ENCODE measurements at regions not wholly inside any gene's neighbourhood (a gene's known extent, or its start where the extent isn't known, plus 50 kb on each side); places are given as distances from the start of the nearest gene placed in this dataset.
A peak's percentile ranks its signal among the peaks of the same experiment; 100 is the strongest.

- Mint-ChIP-seq H3K27me3 (peaks cover 5% of the 10 kb centered on the region), H3K4me1 (ENCODE audit: low read depth) (no peaks in the 10 kb centered on the region), H3K9me3 (no peaks in the 10 kb centered on the region), H3K4me3 (no peak overlapping the region), H3K36me3 (no peaks in the 10 kb centered on the region), H3K27ac (no peak overlapping the region)
- CTCF ChIA-PET, result no interaction called here
- DNase-seq, result no peak
- POLR2A ChIA-PET, result no interaction called here
- intact Hi-C loops (cut with micrococcal nuclease), result loop anchor here (10.0 kb wide), 1 partner anchor 297 kb away; no protein-coding TSS in a partner anchor
Observed at GRCh38 chr5:122707796-122708195, 67.1 kb upstream of the SNX2 start.

- POLR2A ChIA-PET, result no interaction called here
Observed at GRCh38 chr5:122713041-122713440, 61.8 kb upstream of the SNX2 start.

DNA sequence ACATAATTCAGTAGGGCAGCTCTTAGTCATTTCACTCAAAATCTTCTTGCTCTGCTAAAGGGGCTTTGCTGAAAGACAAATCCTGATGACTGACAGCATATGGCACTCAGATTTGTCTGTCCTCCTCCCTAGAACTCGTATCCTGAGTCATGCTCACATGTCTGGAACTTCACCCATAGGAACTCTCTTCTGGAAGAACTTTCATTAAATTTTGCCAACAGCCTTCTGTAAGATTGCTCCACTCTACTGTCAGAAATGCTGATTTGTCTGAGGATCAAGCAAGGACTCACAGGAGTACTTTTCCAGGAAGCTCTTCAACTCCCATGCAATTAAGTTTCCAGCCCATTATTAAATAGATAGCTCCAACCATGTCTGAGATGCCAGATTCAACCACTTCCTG lies 59.8 kb upstream of the SNX2 start:
- no peaks in the 10 kb centered on the region for H3K4me1 Mint-ChIP-seq (ENCODE audit: low read depth)

More at GRCh38 chr5:122713041-122713440, 61.8 kb upstream of the SNX2 start:
- intact Hi-C loops (cut with micrococcal nuclease), result no loop called here
- H3K4me1 Mint-ChIP-seq (ENCODE audit: low read depth), result no peaks in the 10 kb centered on the region
- CTCF ChIA-PET, result no interaction called here
- peaks cover 9% of the 10 kb centered on the region for H3K27me3 Mint-ChIP-seq
- DNase-seq, result no peak
- no peak overlapping the region for H3K27ac Mint-ChIP-seq
- H3K36me3 Mint-ChIP-seq, result no peaks in the 10 kb centered on the region
- no peak overlapping the region for H3K4me3 Mint-ChIP-seq
- no peaks in the 10 kb centered on the region for H3K9me3 Mint-ChIP-seq

GRCh38 chr5:122718611-122719010 lies 56.3 kb upstream of the SNX2 start:
- no peaks in the 10 kb centered on the region for H3K9me3 Mint-ChIP-seq
- ChIA-PET CTCF (no interaction called here), POLR2A (no interaction called here)
- intact Hi-C loops (cut with micrococcal nuclease), result no loop called here
- DNase-seq, result no peak
- H3K27me3 Mint-ChIP-seq, result peaks cover 34% of the 10 kb centered on the region
- H3K4me1 Mint-ChIP-seq (ENCODE audit: low read depth), result peaks cover 3% of the 10 kb centered on the region
- H3K27ac Mint-ChIP-seq, result no peak overlapping the region
- no peaks in the 10 kb centered on the region for H3K36me3 Mint-ChIP-seq
- no peak overlapping the region for H3K4me3 Mint-ChIP-seq

More for the DNA sequence above, 59.8 kb upstream of the SNX2 start:
- DNase-seq, result no peak
- Mint-ChIP-seq H3K27me3 (peaks cover 13% of the 10 kb centered on the region), H3K4me3 (no peak overlapping the region), H3K9me3 (no peaks in the 10 kb centered on the region), H3K27ac (no peak overlapping the region), H3K36me3 (no peaks in the 10 kb centered on the region)
- intact Hi-C loops (cut with micrococcal nuclease), result no loop called here
- POLR2A ChIA-PET, result no interaction called here
- CTCF ChIA-PET, result no interaction called here

DNA sequence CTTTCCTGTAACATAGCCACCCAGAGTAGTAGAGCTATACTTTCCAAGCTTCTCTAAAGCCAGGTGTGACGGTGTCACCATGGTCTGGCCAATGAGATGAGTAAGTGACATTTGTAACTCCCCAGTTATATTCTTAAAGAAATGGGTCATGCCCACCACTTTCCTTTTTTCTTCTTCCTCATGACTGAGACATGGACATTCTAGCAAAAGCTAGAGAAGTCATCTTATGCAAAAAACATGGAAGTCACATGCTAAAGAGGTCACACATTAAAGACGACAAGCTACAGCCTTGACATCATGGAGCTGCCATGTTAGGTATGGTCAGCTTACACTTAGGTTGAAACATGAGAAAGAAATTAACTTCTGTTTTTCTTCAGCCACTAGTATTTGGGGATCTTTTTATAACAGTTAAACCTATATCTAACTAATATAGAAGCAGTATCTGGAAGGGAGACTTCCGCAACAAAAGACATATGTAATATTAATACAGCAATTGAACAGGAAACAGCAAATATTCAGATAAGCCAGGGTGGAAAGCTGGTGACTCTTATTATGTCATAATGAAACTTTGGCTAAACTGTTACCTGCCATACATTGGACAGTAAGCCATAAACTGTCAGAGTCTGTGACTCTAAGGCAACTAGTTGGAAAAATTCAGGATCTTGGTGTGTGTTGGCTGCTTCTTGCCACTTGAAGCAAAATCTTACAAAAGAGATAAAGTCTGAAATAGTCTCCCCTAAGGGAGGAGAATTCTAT lies 54.7 kb upstream of the SNX2 start:
- no peak overlapping the region for H3K27ac Mint-ChIP-seq
- ChIA-PET POLR2A (interaction anchor here (1.0 kb wide), 1 partner anchor 11 kb away, joined by 4 read pairs; no protein-coding TSS in a partner anchor), CTCF (interaction anchor here (1.2 kb wide), 1 partner anchor 16 kb away, joined by 5 read pairs; no protein-coding TSS in a partner anchor)
- H3K4me1 Mint-ChIP-seq (ENCODE audit: low read depth), result peaks cover 6% of the 10 kb centered on the region
- no peaks in the 10 kb centered on the region for H3K36me3 Mint-ChIP-seq
- no peak for DNase-seq
- no peaks in the 10 kb centered on the region for H3K9me3 Mint-ChIP-seq
- intact Hi-C loops (cut with micrococcal nuclease), result no loop called here
- H3K4me3 Mint-ChIP-seq, result no peak overlapping the region
- H3K27me3 Mint-ChIP-seq, result peaks cover 32% of the 10 kb centered on the region

GRCh38 chr5:122721127-122721526 lies 53.8 kb upstream of the SNX2 start:
- peaks cover 31% of the 10 kb centered on the region for H3K27me3 Mint-ChIP-seq
- no peaks in the 10 kb centered on the region for H3K36me3 Mint-ChIP-seq
- no peak overlapping the region for H3K27ac Mint-ChIP-seq
- POLR2A ChIA-PET, result no interaction called here
- no peaks in the 10 kb centered on the region for H3K9me3 Mint-ChIP-seq
- peaks cover 6% of the 10 kb centered on the region for H3K4me1 Mint-ChIP-seq (ENCODE audit: low read depth)
- CTCF ChIA-PET, result no interaction called here
- no peak overlapping the region for H3K4me3 Mint-ChIP-seq
- intact Hi-C loops (cut with micrococcal nuclease), result no loop called here
- DNase-seq, result no peak

DNA sequence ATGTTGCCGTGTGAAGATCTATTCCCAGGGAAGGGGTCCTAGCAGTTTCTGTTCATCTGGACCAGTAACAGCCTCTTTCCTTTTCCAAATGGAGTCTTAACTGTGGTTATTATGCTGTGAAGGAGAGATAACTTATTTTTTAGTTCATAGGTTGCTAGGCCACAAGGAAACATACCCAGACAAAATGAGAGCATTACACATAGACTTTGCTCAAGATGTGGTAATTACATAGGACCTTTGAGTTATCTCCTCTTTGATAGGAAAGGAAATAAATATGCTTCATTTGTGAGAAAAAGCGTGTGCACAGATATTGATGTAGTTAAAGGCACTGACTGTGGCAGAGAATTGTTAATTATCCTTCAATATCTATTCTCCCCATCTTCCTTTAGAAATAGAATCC lies 52.5 kb upstream of the SNX2 start:
- CTCF ChIA-PET, result no interaction called here
- H3K36me3 Mint-ChIP-seq, result no peaks in the 10 kb centered on the region
- H3K4me1 Mint-ChIP-seq (ENCODE audit: low read depth), result peaks cover 6% of the 10 kb centered on the region
- intact Hi-C loops (cut with micrococcal nuclease), result no loop called here
- DNase-seq, result no peak
- no peak overlapping the region for H3K4me3 Mint-ChIP-seq
- H3K9me3 Mint-ChIP-seq, result no peaks in the 10 kb centered on the region
- H3K27me3 Mint-ChIP-seq, result peaks cover 32% of the 10 kb centered on the region
- POLR2A ChIA-PET, result no interaction called here
- no peak overlapping the region for H3K27ac Mint-ChIP-seq

DNA sequence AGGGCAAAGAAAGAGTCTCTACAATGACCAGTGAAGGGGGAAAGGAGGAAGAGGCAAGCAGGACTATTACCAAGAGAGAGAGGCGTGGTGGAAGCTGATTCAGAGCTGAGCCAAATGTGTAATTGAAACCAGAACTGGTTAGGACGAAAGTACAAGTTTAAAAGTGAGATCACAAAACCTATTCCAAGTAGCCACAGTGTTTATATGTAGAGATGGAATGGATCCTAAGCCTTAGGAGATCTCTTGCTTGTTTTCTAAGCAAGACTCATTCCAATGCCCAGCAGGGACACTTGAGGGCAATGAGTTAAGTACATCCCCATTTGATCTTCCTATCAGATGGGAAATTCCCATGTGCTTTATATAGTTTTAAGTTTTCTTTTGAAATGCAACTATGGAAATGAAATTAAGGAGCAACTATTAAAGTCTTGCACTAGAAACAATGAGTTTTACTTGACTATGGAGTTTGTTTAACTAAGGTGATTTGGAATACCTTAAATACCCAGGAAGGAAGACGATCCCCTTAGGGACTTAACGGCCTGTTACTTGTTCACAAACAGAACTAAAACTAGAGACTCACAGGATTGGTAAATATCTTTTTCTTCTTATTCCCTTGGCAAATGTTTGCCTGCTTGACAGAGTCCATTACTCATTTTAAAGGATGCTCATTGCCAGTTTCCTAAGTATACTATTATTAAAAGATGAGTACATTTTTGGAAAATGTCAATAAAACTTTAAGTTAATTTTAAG lies 51.1 kb upstream of the SNX2 start:
- H3K9me3 Mint-ChIP-seq, result no peaks in the 10 kb centered on the region
- peaks cover 35% of the 10 kb centered on the region for H3K27me3 Mint-ChIP-seq
- peaks cover 6% of the 10 kb centered on the region for H3K4me1 Mint-ChIP-seq (ENCODE audit: low read depth)
- ChIA-PET CTCF (no interaction called here), POLR2A (no interaction called here)
- DNase-seq, result peak; percentile 23
- H3K36me3 Mint-ChIP-seq, result no peaks in the 10 kb centered on the region
- no peak overlapping the region for H3K27ac Mint-ChIP-seq
- no peak overlapping the region for H3K4me3 Mint-ChIP-seq
- intact Hi-C loops (cut with micrococcal nuclease), result no loop called here
